A673 (cell line): ENCODE measurements at regions not wholly inside any gene's neighbourhood (a gene's known extent, or its start where the extent isn't known, plus 50 kb on each side); places are given as distances from the start of the nearest gene placed in this dataset.

Experiments
- EZH2 ChIP-seq: fragments of 200-600 bp; sonication (generic); IDR thresholded peaks from 2 replicates; pipeline ENCODE4 v1.6.1; 2017; ENCODE audit warnings: borderline replicate concordance, low read depth, mild to moderate bottlenecking, mixed read lengths, antibody characterized with exemption, low read length; ENCODE audit not compliant: poor library complexity, severe bottlenecking
- TF ChIP-seq, protein P1 (sequence below): fragments of 300-800, 200-600 bp; sonication (generic); conservative IDR thresholded peaks from 2 replicates; pipeline ENCODE4 v1.5.1; 2017; ENCODE audit warnings: low read depth, mild to moderate bottlenecking, antibody characterized with exemption, low read length, moderate library complexity, mixed read lengths

GRCh38 chrX:107549504-107549903 is 78.8 kb upstream of the PRPS1 start:
- TF ChIP-seq, protein P1, sequence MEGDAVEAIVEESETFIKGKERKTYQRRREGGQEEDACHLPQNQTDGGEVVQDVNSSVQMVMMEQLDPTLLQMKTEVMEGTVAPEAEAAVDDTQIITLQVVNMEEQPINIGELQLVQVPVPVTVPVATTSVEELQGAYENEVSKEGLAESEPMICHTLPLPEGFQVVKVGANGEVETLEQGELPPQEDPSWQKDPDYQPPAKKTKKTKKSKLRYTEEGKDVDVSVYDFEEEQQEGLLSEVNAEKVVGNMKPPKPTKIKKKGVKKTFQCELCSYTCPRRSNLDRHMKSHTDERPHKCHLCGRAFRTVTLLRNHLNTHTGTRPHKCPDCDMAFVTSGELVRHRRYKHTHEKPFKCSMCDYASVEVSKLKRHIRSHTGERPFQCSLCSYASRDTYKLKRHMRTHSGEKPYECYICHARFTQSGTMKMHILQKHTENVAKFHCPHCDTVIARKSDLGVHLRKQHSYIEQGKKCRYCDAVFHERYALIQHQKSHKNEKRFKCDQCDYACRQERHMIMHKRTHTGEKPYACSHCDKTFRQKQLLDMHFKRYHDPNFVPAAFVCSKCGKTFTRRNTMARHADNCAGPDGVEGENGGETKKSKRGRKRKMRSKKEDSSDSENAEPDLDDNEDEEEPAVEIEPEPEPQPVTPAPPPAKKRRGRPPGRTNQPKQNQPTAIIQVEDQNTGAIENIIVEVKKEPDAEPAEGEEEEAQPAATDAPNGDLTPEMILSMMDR, result no peak
- TF ChIP-seq EZH2, result no peak
